H9 (cell line): ENCODE measurements at regions not wholly inside any gene's neighbourhood (a gene's known extent, or its start where the extent isn't known, plus 50 kb on each side); places are given as distances from the start of the nearest gene placed in this dataset.

ENCODE experiments used
- DNase-seq: peaks from one replicate; pipeline ENCODE4 v3.0.0-alpha.2; 2017
- H2AFZ ChIP-seq: one replicate; pipeline ENCODE4 v1.6.1; 2013; ENCODE audit warnings: mild to moderate bottlenecking, low read length, control low read depth, moderate library complexity
- H2AK5ac ChIP-seq: 2 replicates; pipeline ENCODE4 v1.6.1; 2013; ENCODE audit warnings: low read length, control low read depth, mixed read lengths; ENCODE audit not compliant: insufficient read length
- H2BK120ac ChIP-seq: one replicate; pipeline ENCODE4 v1.6.1; 2013; ENCODE audit warnings: low read depth, mild to moderate bottlenecking, low read length, control low read depth, inconsistent platforms; ENCODE audit not compliant: poor library complexity, severe bottlenecking
- H2BK12ac ChIP-seq: 2 replicates; pipeline ENCODE4 v1.6.1; 2013; ENCODE audit warnings: low read length, control low read depth, mixed read lengths, low read depth; ENCODE audit not compliant: insufficient read length
- H2BK15ac ChIP-seq: 2 replicates; pipeline ENCODE4 v1.6.1; 2013; ENCODE audit warnings: low read depth, low read length, control low read depth
- H2BK20ac ChIP-seq: one replicate; pipeline ENCODE4 v1.6.1; 2013; ENCODE audit warnings: low read depth, mild to moderate bottlenecking, low read length, control low read depth, inconsistent platforms; ENCODE audit not compliant: poor library complexity, severe bottlenecking
- H2BK5ac ChIP-seq: 2 replicates; pipeline ENCODE4 v1.6.1; 2013; ENCODE audit warnings: low read length, control low read depth, mixed read lengths; ENCODE audit not compliant: insufficient read length
- H3K14ac ChIP-seq: 2 replicates; pipeline ENCODE4 v1.6.1; 2013; ENCODE audit warnings: low read length, control low read depth; ENCODE audit not compliant: insufficient read depth
- H3K18ac ChIP-seq: 2 replicates; pipeline ENCODE4 v1.6.1; 2013; ENCODE audit warnings: low read depth, mild to moderate bottlenecking, mixed read lengths, low read length, control low read depth; ENCODE audit not compliant: insufficient read length
- H3K23ac ChIP-seq: 2 replicates; pipeline ENCODE4 v1.6.1; 2013; ENCODE audit warnings: low read length, control low read depth, mixed read lengths, low read depth; ENCODE audit not compliant: insufficient read length
- H3K23me2 ChIP-seq: 2 replicates; pipeline ENCODE4 v1.6.1; 2013; ENCODE audit warnings: low read depth, mild to moderate bottlenecking, mixed read lengths, low read length, control low read depth; ENCODE audit not compliant: insufficient read length, poor library complexity, severe bottlenecking
- H3K27ac ChIP-seq: 2 replicates; pipeline ENCODE4 v1.5.1; 2013; ENCODE audit warnings: low read length, control low read depth, mixed read lengths, low read depth; ENCODE audit not compliant: insufficient read length
- H3K27me3 ChIP-seq: 2 replicates; pipeline ENCODE4 v1.6.1; 2013; ENCODE audit warnings: low read length, control low read depth, inconsistent platforms; ENCODE audit not compliant: insufficient read depth
- H3K4ac ChIP-seq: 2 replicates; pipeline ENCODE4 v1.6.1; 2013; ENCODE audit warnings: low read depth, mild to moderate bottlenecking, control low read depth, inconsistent platforms, low read length, moderate library complexity
- H3K4me1 ChIP-seq: 2 replicates; pipeline ENCODE4 v1.6.1; 2013; ENCODE audit warnings: low read length, control low read depth, inconsistent platforms; ENCODE audit not compliant: insufficient read depth
- H3K4me2 ChIP-seq: 2 replicates; pipeline ENCODE4 v1.6.1; 2013; ENCODE audit warnings: low read length, control low read depth, mixed read lengths; ENCODE audit not compliant: insufficient read length, insufficient read depth
- H3K56ac ChIP-seq: 2 replicates; pipeline ENCODE4 v1.6.1; 2013; ENCODE audit warnings: low read depth, mild to moderate bottlenecking, mixed read lengths, low read length, control low read depth; ENCODE audit not compliant: insufficient read length
- H3K79me1 ChIP-seq: 2 replicates; pipeline ENCODE4 v1.6.1; 2013; ENCODE audit warnings: low read depth, mild to moderate bottlenecking, moderate library complexity, low read length, control low read depth, inconsistent platforms; ENCODE audit not compliant: insufficient read depth, poor library complexity, severe bottlenecking
- H3K79me2 ChIP-seq: 2 replicates; pipeline ENCODE4 v1.6.1; 2013; ENCODE audit warnings: low read length, control low read depth, inconsistent platforms; ENCODE audit not compliant: insufficient read depth
- H3K9ac ChIP-seq: 2 replicates; pipeline ENCODE4 v1.6.1; 2013; ENCODE audit warnings: low read length, control low read depth, mixed read lengths; ENCODE audit not compliant: insufficient read length; ENCODE audit errors: extremely low read depth
- H3K9me3 ChIP-seq: one replicate; pipeline ENCODE4 v1.6.1; 2013; ENCODE audit warnings: low read depth, low read length, inconsistent platforms; ENCODE audit not compliant: control insufficient read depth
- H3T11ph ChIP-seq: one replicate; pipeline ENCODE4 v1.6.1; 2013; ENCODE audit warnings: mild to moderate bottlenecking, low read length, control low read depth, inconsistent platforms
- H4K20me1 ChIP-seq: one replicate; pipeline ENCODE4 v1.6.1; 2013; ENCODE audit not compliant: control insufficient read depth, insufficient read length, insufficient read depth
- H4K5ac ChIP-seq: 2 replicates; pipeline ENCODE4 v1.6.1; 2013; ENCODE audit warnings: low read depth, mild to moderate bottlenecking, mixed read lengths, low read length, control low read depth; ENCODE audit not compliant: insufficient read length
- H4K8ac ChIP-seq: replicated peaks from 2 replicates; pipeline ENCODE4 v1.6.1; 2013; ENCODE audit warnings: low read length, control low read depth, mixed read lengths, low read depth; ENCODE audit not compliant: insufficient read length
- H4K91ac ChIP-seq: 2 replicates; pipeline ENCODE4 v1.6.1; 2013; ENCODE audit warnings: low read depth, mild to moderate bottlenecking, moderate library complexity, mixed read lengths, low read length, control low read depth; ENCODE audit not compliant: insufficient read length
- H3K27ac Mint-ChIP-seq, 3 experiments: 2 replicates in 2 of 3; 3 replicates in 1 of 3; pipeline ENCODE4 v1.8.0; 2020 to 2021; ENCODE audit warnings: mixed read lengths in 3 of 3, mild to moderate bottlenecking in 1 of 3, moderate library complexity in 1 of 3
- H3K27me3 Mint-ChIP-seq: 2 replicates; pipeline ENCODE4 v1.8.0; 2021; ENCODE audit warnings: low read depth, mild to moderate bottlenecking, moderate library complexity, mixed read lengths
- H3K36me3 Mint-ChIP-seq, 3 experiments: 2 replicates in 2 of 3; 3 replicates in 1 of 3; pipeline ENCODE4 v1.8.0; 2020 to 2021; ENCODE audit warnings: low read depth in 3 of 3, mixed read lengths in 3 of 3; ENCODE audit not compliant: insufficient read depth in 1 of 3
- H3K4me1 Mint-ChIP-seq, 2 experiments: 2 replicates each; pipeline ENCODE4 v1.8.0; 2020; ENCODE audit warnings: mixed read lengths in 2 of 2
- H3K4me3 Mint-ChIP-seq, 2 experiments: 2 replicates in 1 of 2; 3 replicates in 1 of 2; pipeline ENCODE4 v1.8.0; 2020 to 2021; ENCODE audit warnings: mild to moderate bottlenecking in 2 of 2, mixed read lengths in 2 of 2, moderate library complexity in 1 of 2
- H3K9me3 Mint-ChIP-seq, 2 experiments: 2 replicates in 1 of 2; 3 replicates in 1 of 2; pipeline ENCODE4 v1.8.0; 2020; ENCODE audit warnings: mild to moderate bottlenecking in 2 of 2, mixed read lengths in 2 of 2, moderate library complexity in 1 of 2
- whole genome bisulfite sequencing: extraction: QIAGEN DNeasy Blood & Tissue Kit; methylation state at CpG from one replicate; pipeline ENCODE4 v1.1.7; 2013; ENCODE audit warnings: missing lambda C conversion rate, low lambda C conversion rate, mixed read lengths; ENCODE audit not compliant: insufficient read length; ENCODE audit errors: extremely low coverage; 5-methylcytosine and 5-hydroxymethylcytosine counted together
- TF ChIP-seq, protein P1 (sequence below): fragments of 200-600 bp; sonication (generic); conservative IDR thresholded peaks from 3 replicates; pipeline ENCODE4 v1.8.0; 2021; ENCODE audit warnings: antibody characterized with exemption, mild to moderate bottlenecking

DNA sequence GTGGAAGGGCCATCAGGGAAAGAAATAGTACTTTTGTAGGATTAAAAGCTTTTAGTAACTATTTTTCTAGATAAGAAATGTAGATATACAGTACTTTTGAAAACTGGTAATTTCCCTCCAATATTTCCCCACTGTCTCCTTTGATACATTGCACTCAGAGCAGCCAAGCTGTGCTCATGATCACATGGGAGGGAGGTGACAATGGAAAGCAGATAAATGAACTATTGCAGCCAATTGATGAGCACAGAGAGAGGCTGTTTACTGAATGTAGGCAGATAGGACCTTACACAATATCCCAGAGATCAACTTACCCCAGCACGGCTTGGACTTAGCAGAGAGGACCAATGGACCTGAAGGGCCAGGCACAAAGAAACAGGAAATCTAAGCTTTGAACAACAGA is 178.0 kb upstream of the NREP start:
- H3K4me1 ChIP-seq, result 0 out of 2 replicates have a peak, but pooled peaks cover 2% of the 10 kb centered on the region
- Mint-ChIP-seq H3K27ac (no peak overlapping the region), H3K4me3 (no peak overlapping the region), H3K4me1 (peaks cover 14 to 18% of the 10 kb centered on the region in 2 experiments), H3K36me3 (no peaks in the 10 kb centered on the region), H3K9me3 (no peaks in the 10 kb centered on the region), H3K27me3 (no peaks in the 10 kb centered on the region)
- H3K4ac ChIP-seq, result no peak overlapping the region
- TF ChIP-seq, protein P1, sequence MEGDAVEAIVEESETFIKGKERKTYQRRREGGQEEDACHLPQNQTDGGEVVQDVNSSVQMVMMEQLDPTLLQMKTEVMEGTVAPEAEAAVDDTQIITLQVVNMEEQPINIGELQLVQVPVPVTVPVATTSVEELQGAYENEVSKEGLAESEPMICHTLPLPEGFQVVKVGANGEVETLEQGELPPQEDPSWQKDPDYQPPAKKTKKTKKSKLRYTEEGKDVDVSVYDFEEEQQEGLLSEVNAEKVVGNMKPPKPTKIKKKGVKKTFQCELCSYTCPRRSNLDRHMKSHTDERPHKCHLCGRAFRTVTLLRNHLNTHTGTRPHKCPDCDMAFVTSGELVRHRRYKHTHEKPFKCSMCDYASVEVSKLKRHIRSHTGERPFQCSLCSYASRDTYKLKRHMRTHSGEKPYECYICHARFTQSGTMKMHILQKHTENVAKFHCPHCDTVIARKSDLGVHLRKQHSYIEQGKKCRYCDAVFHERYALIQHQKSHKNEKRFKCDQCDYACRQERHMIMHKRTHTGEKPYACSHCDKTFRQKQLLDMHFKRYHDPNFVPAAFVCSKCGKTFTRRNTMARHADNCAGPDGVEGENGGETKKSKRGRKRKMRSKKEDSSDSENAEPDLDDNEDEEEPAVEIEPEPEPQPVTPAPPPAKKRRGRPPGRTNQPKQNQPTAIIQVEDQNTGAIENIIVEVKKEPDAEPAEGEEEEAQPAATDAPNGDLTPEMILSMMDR, result no peak
- H3K14ac ChIP-seq, result no peak overlapping the region
- H2BK15ac ChIP-seq, result no peak overlapping the region
- H3K56ac ChIP-seq, result no peak overlapping the region
- no peak for DNase-seq
- H2AFZ ChIP-seq, result no peak overlapping the region
- H3K23ac ChIP-seq, result no peak overlapping the region
- H4K5ac ChIP-seq, result no peak overlapping the region
- H4K8ac ChIP-seq, result no peak overlapping the region
- H3K79me1 ChIP-seq, result no peaks in the 10 kb centered on the region
- no peak overlapping the region for H2BK120ac ChIP-seq
- H2BK5ac ChIP-seq, result no peak overlapping the region
- H3K4me2 ChIP-seq, result no peak overlapping the region
- H3K23me2 ChIP-seq, result no peaks in the 10 kb centered on the region
- no peak overlapping the region for H3K27ac ChIP-seq
- no peaks in the 10 kb centered on the region for H3K27me3 ChIP-seq
- no peaks in the 10 kb centered on the region for H4K20me1 ChIP-seq
- H2BK20ac ChIP-seq, result no peak overlapping the region
- H3K79me2 ChIP-seq, result no peaks in the 10 kb centered on the region
- no peak overlapping the region for H2AK5ac ChIP-seq
- H3K9me3 ChIP-seq, result no peaks in the 10 kb centered on the region
- no peak overlapping the region for H3T11ph ChIP-seq
- no peak overlapping the region for H3K18ac ChIP-seq
- H4K91ac ChIP-seq, result no peak overlapping the region
- H2BK12ac ChIP-seq, result no peak overlapping the region
- H3K9ac ChIP-seq, result no peak overlapping the region
- no CpG with 5 or more reads among the region's 1 CpG for WGBS
